GM12865 (cell line): ENCODE measurements at regions not wholly inside any gene's neighbourhood (a gene's known extent, or its start where the extent isn't known, plus 50 kb on each side); places are given as distances from the start of the nearest gene placed in this dataset.

Experiments
- DNase-seq: peaks from one replicate; pipeline ENCODE4 v3.0.0; 2010; ENCODE audit warnings: low read depth
- H3K4me3 ChIP-seq: 2 replicates; pipeline ENCODE4 v1.5.1; 2011; ENCODE audit warnings: mild to moderate bottlenecking, low read depth, low read length, control low read depth
- CTCF ChIP-seq: IDR thresholded peaks from 2 replicates; pipeline ENCODE4 v1.5.1; 2011; ENCODE audit warnings: low read length, control low read depth, low read depth, inconsistent platforms; ENCODE audit not compliant: insufficient read depth; ENCODE audit errors: missing control alignments

GRCh38 chr6:10307028-10307427 lies 107.8 kb downstream of the TFAP2A start:
- H3K4me3 ChIP-seq = no peak overlapping the region
- no peak for TF ChIP-seq CTCF
- DNase-seq = no peak

GRCh38 chr6:10305790-10306415 lies 109.0 kb downstream of the TFAP2A start:
- no peak for DNase-seq
- TF ChIP-seq CTCF = no peak
- no peak overlapping the region for H3K4me3 ChIP-seq

GRCh38 chr6:10303608-10304506 lies 111.0 kb downstream of the TFAP2A start:
- DNase-seq = no peak
- TF ChIP-seq CTCF = no peak
- no peak overlapping the region for H3K4me3 ChIP-seq

GRCh38 chr6:10302566-10303235 lies 112.2 kb downstream of the TFAP2A start:
- no peak for TF ChIP-seq CTCF
- H3K4me3 ChIP-seq = no peak overlapping the region

GRCh38 chr6:10300071-10300470 lies 114.8 kb downstream of the TFAP2A start:
- H3K4me3 ChIP-seq = no peak overlapping the region
- peak; percentile 14 for DNase-seq
- no peak for TF ChIP-seq CTCF

More at GRCh38 chr6:10302566-10303235, 112.2 kb downstream of the TFAP2A start:
- no peak for DNase-seq

- no peak for DNase-seq
- H3K4me3 ChIP-seq = no peak overlapping the region
- no peak for TF ChIP-seq CTCF
Observed at GRCh38 chr6:10297832-10298231, 117.0 kb downstream of the TFAP2A start.
